ENCODE measurements at regions not wholly inside any gene's neighbourhood (a gene's known extent, or its start where the extent isn't known, plus 50 kb on each side); places are given as distances from the start of the nearest gene placed in this dataset.

- no peak overlapping the region for H3K27ac Mint-ChIP-seq
- no peak for DNase-seq (ENCODE audit: extremely low spot score, unreplicated experiment)
- no peak for TF ChIP-seq CTCF (conservative IDR thresholded peaks at IDR 0.05)
- no peaks in the 10 kb centered on the region for H3K9me3 Mint-ChIP-seq
- no peak overlapping the region for H3K4me3 Mint-ChIP-seq
- H3K4me1 Mint-ChIP-seq (ENCODE audit: unreplicated experiment), result no peaks in the 10 kb centered on the region
- no peaks in the 10 kb centered on the region for H3K36me3 Mint-ChIP-seq
- peaks cover 2% of the 10 kb centered on the region for H3K27me3 Mint-ChIP-seq
Measured at GRCh38 chr20:57829336-57829735, 119.5 kb upstream of the PMEPA1 start.

DNA sequence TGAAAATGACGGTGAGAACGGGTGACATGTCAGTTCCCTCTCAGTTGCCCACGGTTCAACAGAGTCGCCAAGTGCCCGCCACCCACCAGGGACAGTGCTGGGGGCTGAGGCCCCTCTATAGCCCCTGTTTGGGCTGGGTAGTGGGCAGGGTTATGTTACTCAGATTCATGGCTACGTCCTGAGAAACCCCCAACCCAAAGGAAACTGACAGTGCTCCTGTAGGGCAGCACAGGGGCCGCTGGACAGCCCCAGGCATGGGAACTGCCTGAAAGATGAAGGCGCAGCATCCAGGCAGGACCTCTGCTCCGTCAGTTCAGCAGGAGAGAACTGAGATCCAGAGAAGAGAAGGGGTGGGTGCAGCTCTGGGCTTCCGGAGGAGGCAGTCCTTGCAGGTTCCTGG lies 118.9 kb upstream of the PMEPA1 start:
- no peak for DNase-seq (ENCODE audit: extremely low spot score, unreplicated experiment)
- H3K27me3 Mint-ChIP-seq, result peaks cover 4% of the 10 kb centered on the region
- no peak overlapping the region for H3K27ac Mint-ChIP-seq
- H3K4me1 Mint-ChIP-seq (ENCODE audit: unreplicated experiment), result no peaks in the 10 kb centered on the region
- no peaks in the 10 kb centered on the region for H3K9me3 Mint-ChIP-seq
- no peak for TF ChIP-seq CTCF (conservative IDR thresholded peaks at IDR 0.05)
- H3K4me3 Mint-ChIP-seq, result no peak overlapping the region
- no peaks in the 10 kb centered on the region for H3K36me3 Mint-ChIP-seq

DNA sequence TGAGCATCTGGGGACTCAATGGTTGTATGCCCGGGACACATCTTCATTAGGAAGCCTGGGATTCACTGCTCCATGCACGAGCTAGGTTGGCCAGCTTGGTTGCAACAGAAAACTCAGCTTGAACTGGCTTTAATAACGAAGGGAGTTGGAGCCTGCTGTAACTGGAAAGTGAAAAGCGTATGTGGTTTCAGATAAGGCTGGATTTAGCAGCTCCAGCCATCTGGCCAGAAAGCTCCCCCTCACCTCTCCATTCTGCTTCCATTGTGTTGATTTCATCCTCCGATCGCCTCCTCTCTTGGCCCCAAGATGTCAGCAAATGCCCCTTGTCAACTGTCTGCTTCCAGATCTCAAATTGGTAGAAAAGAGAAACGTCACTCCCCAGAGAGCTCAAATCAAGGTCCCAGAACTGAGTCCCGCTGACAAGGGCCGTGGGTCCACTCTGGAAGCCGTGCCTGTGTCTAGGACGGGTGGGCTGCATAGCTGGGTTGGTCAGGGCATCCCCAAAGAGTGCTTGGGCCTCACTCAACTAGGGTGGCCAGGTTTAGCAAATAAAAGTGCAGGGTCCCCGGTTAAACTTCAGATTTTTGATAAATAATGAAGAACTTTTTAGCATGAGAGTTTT lies 117.0 kb upstream of the PMEPA1 start:
- Mint-ChIP-seq H3K36me3 (no peaks in the 10 kb centered on the region), H3K4me3 (no peak overlapping the region)

GRCh38 chr20:57824909-57825308 lies 115.1 kb upstream of the PMEPA1 start:
- H3K27me3 Mint-ChIP-seq, result peaks cover 15% of the 10 kb centered on the region
- no peaks in the 10 kb centered on the region for H3K4me1 Mint-ChIP-seq (ENCODE audit: unreplicated experiment)
- H3K27ac Mint-ChIP-seq, result no peak overlapping the region
- H3K36me3 Mint-ChIP-seq, result no peaks in the 10 kb centered on the region
- H3K9me3 Mint-ChIP-seq, result no peaks in the 10 kb centered on the region
- DNase-seq (ENCODE audit: extremely low spot score, unreplicated experiment), result no peak
- H3K4me3 Mint-ChIP-seq, result no peak overlapping the region
- no peak for TF ChIP-seq CTCF (conservative IDR thresholded peaks at IDR 0.05)

More for the DNA sequence above, 117.0 kb upstream of the PMEPA1 start:
- no peak overlapping the region for H3K27ac Mint-ChIP-seq
- H3K9me3 Mint-ChIP-seq, result no peaks in the 10 kb centered on the region
- H3K4me1 Mint-ChIP-seq (ENCODE audit: unreplicated experiment), result no peaks in the 10 kb centered on the region
- TF ChIP-seq CTCF (conservative IDR thresholded peaks at IDR 0.05), result no peak
- H3K27me3 Mint-ChIP-seq, result peaks cover 4% of the 10 kb centered on the region
- no peak for DNase-seq (ENCODE audit: extremely low spot score, unreplicated experiment)

DNA sequence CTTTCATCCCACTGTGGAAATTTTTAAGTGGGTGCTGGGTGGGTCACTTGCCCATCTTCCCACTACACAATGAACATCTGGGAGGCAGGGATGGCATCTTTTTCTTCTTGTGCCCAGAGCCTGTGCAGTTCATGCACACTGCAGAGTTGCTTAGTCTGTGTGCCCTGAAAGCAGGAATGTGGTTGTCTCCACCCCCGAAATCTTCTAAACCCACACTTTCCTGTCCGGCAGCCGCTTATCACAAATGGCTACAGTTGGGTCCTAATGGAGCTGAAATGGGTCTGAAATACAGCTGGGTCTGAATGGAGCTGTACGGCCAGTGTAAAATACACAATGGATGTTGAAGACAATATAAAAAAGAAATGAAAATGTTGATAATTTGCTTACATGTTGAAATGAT lies 112.1 kb upstream of the PMEPA1 start:
- H3K9me3 Mint-ChIP-seq, result no peaks in the 10 kb centered on the region

More for the DNA sequence above, 112.1 kb upstream of the PMEPA1 start:
- H3K36me3 Mint-ChIP-seq, result no peaks in the 10 kb centered on the region
- no peak overlapping the region for H3K4me3 Mint-ChIP-seq
- H3K4me1 Mint-ChIP-seq (ENCODE audit: unreplicated experiment), result peaks cover 5% of the 10 kb centered on the region
- H3K27ac Mint-ChIP-seq, result no peak overlapping the region
- no peak for DNase-seq (ENCODE audit: extremely low spot score, unreplicated experiment)
- H3K27me3 Mint-ChIP-seq, result peaks cover 33% of the 10 kb centered on the region
- no peak for TF ChIP-seq CTCF (conservative IDR thresholded peaks at IDR 0.05)

Measured in type B pancreatic cell (in vitro differentiated cells).